ENCODE measurements at regions not wholly inside any gene's neighbourhood (a gene's known extent, or its start where the extent isn't known, plus 50 kb on each side); places are given as distances from the start of the nearest gene placed in this dataset.
"Not testable (repeated sequence)": the region's sequence is repeated elsewhere in the genome, so short reads cannot be mapped to it uniquely, and the experiment has no call there.

- H3K27ac ChIP-seq, result no peak overlapping the region
- TF ChIP-seq CTCF (conservative IDR thresholded peaks at IDR 0.05) (no peak), ZFX (IDR thresholded peaks at IDR 0.05) (no peak)
Measured at GRCh38 chr1:201644197-201644596, 105.3 kb downstream of the NAV1 start.

DNA sequence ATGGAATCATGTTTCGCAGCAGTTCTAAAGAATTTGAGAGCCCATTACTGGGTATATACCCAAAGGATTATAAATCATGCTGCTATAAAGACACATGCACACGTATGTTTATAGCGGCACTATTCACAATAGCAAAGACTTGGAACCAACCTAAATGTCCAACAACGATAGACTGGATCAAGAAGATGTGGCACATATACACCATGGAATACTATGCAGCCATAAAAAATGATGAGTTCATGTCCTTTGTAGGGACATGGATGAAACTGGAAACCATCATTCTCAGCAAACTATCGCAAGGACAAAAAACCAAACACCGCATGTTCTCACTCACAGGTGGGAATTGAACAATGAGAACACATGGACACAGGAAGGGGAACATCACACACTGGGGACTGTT, 106.1 kb downstream of the NAV1 start:
- not testable (repeated sequence) for H3K27ac ChIP-seq

DNA sequence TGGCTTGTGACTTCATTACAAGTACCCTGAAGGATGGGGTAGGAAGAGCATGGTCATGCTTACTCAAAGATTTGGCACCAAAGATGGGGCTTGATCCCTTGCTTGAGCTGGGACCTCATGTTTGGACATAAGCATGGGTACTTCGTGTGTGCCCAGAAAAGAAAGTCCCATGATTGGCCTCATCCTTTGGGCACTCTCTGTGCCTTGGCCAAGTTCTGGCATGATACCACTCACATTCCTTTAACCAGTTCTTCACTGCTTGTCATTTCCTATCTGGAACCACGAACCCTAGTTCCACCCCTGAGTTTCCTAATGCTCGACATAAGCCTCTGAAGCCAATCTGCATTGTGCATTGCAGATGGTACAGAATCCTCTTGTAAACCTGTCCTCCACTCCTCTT, 107.0 kb downstream of the NAV1 start:
- no peak for TF ChIP-seq CTCF (conservative IDR thresholded peaks at IDR 0.05)
- TF ChIP-seq ZFX (IDR thresholded peaks at IDR 0.05), result no peak
- no peak overlapping the region for H3K27ac ChIP-seq

- no peak for TF ChIP-seq ZFX (IDR thresholded peaks at IDR 0.05)
- no peak for TF ChIP-seq CTCF (conservative IDR thresholded peaks at IDR 0.05)
- no peak overlapping the region for H3K27ac ChIP-seq
Measured at GRCh38 chr1:201646411-201647022, 107.6 kb downstream of the NAV1 start.

- TF ChIP-seq ZFX (IDR thresholded peaks at IDR 0.05) (no peak), CTCF (conservative IDR thresholded peaks at IDR 0.05) (no peak)
- no peak overlapping the region for H3K27ac ChIP-seq
Measured at GRCh38 chr1:201647094-201647493, 108.2 kb downstream of the NAV1 start.

DNA sequence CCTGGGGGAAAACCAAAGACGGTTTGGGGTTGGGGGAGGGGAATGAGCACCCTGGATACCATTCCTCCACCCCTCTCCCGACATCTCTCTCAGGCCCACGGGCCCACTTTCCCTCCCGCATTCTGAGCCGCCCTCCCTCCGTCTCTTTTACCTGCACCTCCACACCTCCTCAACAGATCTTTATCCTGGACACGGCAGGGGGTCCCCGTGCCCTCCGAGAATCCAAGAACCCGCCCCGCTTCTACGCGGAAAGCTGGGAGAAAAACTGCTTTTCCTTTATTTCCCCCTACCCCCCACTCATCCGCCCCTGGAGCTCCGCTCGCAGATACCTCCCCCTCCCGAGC, 108.8 kb downstream of the NAV1 start:
- peak overlapping the region; percentile 47 for H3K27ac ChIP-seq
- TF ChIP-seq CTCF (conservative IDR thresholded peaks at IDR 0.05) (no peak), ZFX (IDR thresholded peaks at IDR 0.05) (no peak)

DNA sequence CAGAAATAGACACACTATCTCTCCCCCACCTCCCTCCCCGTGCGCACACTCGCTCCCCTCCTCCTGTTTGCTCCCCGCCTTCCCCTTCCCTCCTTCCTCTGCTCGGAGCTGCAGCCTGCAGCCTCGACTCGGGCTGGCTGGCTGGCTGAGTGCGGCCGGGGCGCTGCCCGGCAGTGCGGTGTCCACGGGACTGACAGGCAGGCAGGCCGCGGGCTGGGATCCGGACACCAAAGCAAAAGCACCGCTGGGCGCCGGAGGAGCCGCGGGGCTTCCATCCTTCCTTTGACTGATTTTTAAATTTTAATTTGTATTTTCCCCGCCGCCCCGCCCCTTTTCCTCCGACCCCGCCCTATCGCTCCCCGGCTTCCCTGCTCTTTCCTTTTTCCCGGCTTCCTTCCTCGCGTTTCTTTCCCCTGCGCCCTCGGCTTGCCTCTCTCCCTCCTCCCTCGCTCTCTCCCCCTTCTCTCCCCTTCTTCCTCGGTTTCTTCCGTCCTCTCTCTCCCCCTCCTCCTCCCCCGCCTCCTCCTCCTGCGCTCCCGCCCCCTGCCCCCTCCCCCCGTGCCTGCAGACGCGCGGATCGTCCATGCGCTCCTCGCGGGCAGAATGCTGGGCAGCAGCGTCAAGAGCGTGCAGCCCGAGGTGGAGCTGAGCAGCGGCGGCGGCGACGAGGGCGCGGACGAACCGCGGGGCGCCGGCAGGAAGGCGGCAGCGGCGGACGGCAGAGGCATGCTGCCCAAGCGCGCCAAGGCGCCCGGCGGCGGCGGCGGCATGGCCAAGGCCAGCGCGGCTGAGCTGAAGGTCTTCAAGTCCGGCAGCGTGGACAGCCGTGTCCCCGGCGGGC, 109.4 kb downstream of the NAV1 start:
- peak overlapping the region; percentile 47 for H3K27ac ChIP-seq
- TF ChIP-seq CTCF (conservative IDR thresholded peaks at IDR 0.05) (no peak), ZFX (IDR thresholded peaks at IDR 0.05) (no peak)

All from C4-2B (cell line).